ENCODE measurements at regions not wholly inside any gene's neighbourhood (a gene's known extent, or its start where the extent isn't known, plus 50 kb on each side); places are given as distances from the start of the nearest gene placed in this dataset.

DNA sequence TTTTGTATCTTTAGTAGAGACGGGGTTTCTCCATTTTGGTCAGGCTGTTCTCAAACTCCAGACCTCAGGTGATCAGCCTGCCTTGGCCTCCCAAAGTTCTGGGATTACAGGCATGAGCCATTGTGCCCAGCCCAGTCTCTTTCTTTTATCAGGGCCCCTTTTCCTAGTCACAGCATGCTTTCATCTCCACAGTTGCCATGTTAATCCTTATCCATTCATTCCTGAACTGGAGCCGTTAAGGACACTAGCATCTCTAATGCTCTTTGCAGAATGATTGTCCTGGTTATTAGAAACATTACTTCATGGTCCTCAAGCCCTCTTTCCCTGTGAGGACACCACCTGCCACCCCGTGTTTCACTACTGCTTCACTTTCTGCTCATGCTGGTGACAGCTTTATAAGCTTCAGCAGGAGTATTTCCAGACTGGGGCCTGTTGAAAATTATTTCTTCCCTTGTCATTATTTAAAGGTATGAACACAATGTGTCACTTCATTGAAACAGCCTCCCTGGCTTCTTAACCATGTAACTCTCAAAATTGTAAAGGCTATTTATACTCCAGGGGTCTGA lies 313.9 kb downstream of the BMPER start:
- TF ChIP-seq EZH2 (IDR thresholded peaks at IDR 0.05; ENCODE audit: low read depth) = no peak
- no peak for TF ChIP-seq CTCF (conservative IDR thresholded peaks at IDR 0.05)

All from PC-9 (cell line).